Neuronal stem cell (in vitro differentiated cells): ENCODE measurements at regions not wholly inside any gene's neighbourhood (a gene's known extent, or its start where the extent isn't known, plus 50 kb on each side); places are given as distances from the start of the nearest gene placed in this dataset.

Experiments used
- DNase-seq: peaks from one replicate; pipeline ENCODE4 v3.0.0-alpha.2; 2013; ENCODE audit warnings: low spot score
- H2AFZ ChIP-seq: one replicate; pipeline ENCODE4 v1.6.1; 2013; ENCODE audit warnings: mild to moderate bottlenecking, low read length, inconsistent platforms
- H2AK5ac ChIP-seq: 2 replicates; pipeline ENCODE4 v1.6.1; 2013; ENCODE audit warnings: low read depth, mild to moderate bottlenecking, inconsistent platforms, low read length, moderate library complexity, mixed read lengths
- H2BK120ac ChIP-seq: 2 replicates; pipeline ENCODE4 v1.6.1; 2013; ENCODE audit warnings: low read depth, mild to moderate bottlenecking, inconsistent platforms, low read length, moderate library complexity, mixed read lengths
- H2BK12ac ChIP-seq: one replicate; pipeline ENCODE4 v1.6.1; 2013; ENCODE audit warnings: low read length, inconsistent platforms
- H2BK15ac ChIP-seq: 2 replicates; pipeline ENCODE4 v1.6.1; 2013; ENCODE audit warnings: mild to moderate bottlenecking, low read length, inconsistent platforms, mixed read lengths
- H2BK5ac ChIP-seq: one replicate; pipeline ENCODE4 v1.6.1; 2013; ENCODE audit warnings: inconsistent platforms, mild to moderate bottlenecking, low read length, moderate library complexity
- H3K14ac ChIP-seq: one replicate; pipeline ENCODE4 v1.6.1; 2013; ENCODE audit warnings: low read length, inconsistent platforms
- H3K18ac ChIP-seq: 2 replicates; pipeline ENCODE4 v1.6.1; 2013; ENCODE audit warnings: low read length, inconsistent platforms
- H3K23ac ChIP-seq: 2 replicates; pipeline ENCODE4 v1.6.1; 2013; ENCODE audit warnings: low read depth, mild to moderate bottlenecking, mixed read lengths, low read length, inconsistent platforms; ENCODE audit not compliant: poor library complexity
- H3K27ac ChIP-seq: replicated peaks from 3 replicates; pipeline ENCODE4 v1.5.1; 2013; ENCODE audit warnings: low read length, inconsistent platforms
- H3K27me3 ChIP-seq, 3 experiments: 2 replicates each; pipeline ENCODE4 v1.6.1; 2013; ENCODE audit warnings: low read length in 3 of 3, mild to moderate bottlenecking in 2 of 3, inconsistent platforms in 1 of 3, low read depth in 1 of 3, mixed read lengths in 1 of 3, moderate library complexity in 1 of 3; ENCODE audit not compliant: control insufficient read depth in 3 of 3, insufficient read depth in 3 of 3
- H3K36me3 ChIP-seq, 2 donors: replicated peaks in 1 of 2; 2 replicates each; pipeline ENCODE4 v1.6.1; 2013; ENCODE audit warnings: low read length in 2 of 2; ENCODE audit not compliant: control insufficient read depth in 2 of 2, insufficient read depth in 2 of 2
- H3K4ac ChIP-seq: 2 replicates; pipeline ENCODE4 v1.6.1; 2013; ENCODE audit warnings: inconsistent platforms, mild to moderate bottlenecking, low read length, moderate library complexity
- H3K4me1 ChIP-seq, 2 donors: 1 replicate in 1 of 2; 2 replicates in 1 of 2; pipeline ENCODE4 v1.6.1; 2013; ENCODE audit warnings: low read length in 2 of 2, low read depth in 1 of 2; ENCODE audit not compliant: control insufficient read depth in 2 of 2, insufficient read depth in 1 of 2
- H3K4me2 ChIP-seq: one replicate; pipeline ENCODE4 v1.6.1; 2013; ENCODE audit warnings: mild to moderate bottlenecking, low read length, inconsistent platforms; ENCODE audit not compliant: insufficient read depth, poor library complexity, severe bottlenecking
- H3K4me3 ChIP-seq, 2 donors: 2 replicates each; pipeline ENCODE4 v1.5.1; 2013; ENCODE audit warnings: low read length in 2 of 2, mild to moderate bottlenecking in 2 of 2, inconsistent platforms in 1 of 2, moderate library complexity in 1 of 2
- H3K79me1 ChIP-seq: one replicate; pipeline ENCODE4 v1.6.1; 2013; ENCODE audit warnings: low read depth, mild to moderate bottlenecking, inconsistent platforms, low read length, moderate library complexity
- H3K9ac ChIP-seq: one replicate; pipeline ENCODE4 v1.6.1; 2013; ENCODE audit warnings: mild to moderate bottlenecking, low read depth, low read length, inconsistent platforms; ENCODE audit not compliant: poor library complexity
- H3K9me3 ChIP-seq, 2 donors: replicated peaks in 1 of 2; 2 replicates each; pipeline versions ENCODE3 to v1.6.1; 2013; ENCODE audit warnings: low read length in 2 of 2, mild to moderate bottlenecking in 2 of 2, inconsistent platforms in 1 of 2, low read depth in 1 of 2, mixed read lengths in 1 of 2, moderate library complexity in 1 of 2; ENCODE audit not compliant: control insufficient read depth in 2 of 2, insufficient read depth in 1 of 2
- H4K8ac ChIP-seq: one replicate; pipeline ENCODE4 v1.6.1; 2013; ENCODE audit warnings: low read depth, mild to moderate bottlenecking, inconsistent platforms, low read length, moderate library complexity
- H4K91ac ChIP-seq: one replicate; pipeline ENCODE4 v1.6.1; 2013; ENCODE audit warnings: low read length, low read depth, mild to moderate bottlenecking, inconsistent platforms; ENCODE audit not compliant: poor library complexity
- WGBS, 2 donors: extraction: QIAGEN DNeasy Blood & Tissue Kit; methylation state at CpG; one replicate each; pipeline ENCODE4 v1.1.7; 2013; ENCODE audit warnings: missing lambda C conversion rate in 2 of 2, mixed read lengths in 1 of 2; ENCODE audit not compliant: insufficient read length in 2 of 2, insufficient replicate concordance in 1 of 2; ENCODE audit errors: extremely low coverage in 2 of 2; 5-methylcytosine and 5-hydroxymethylcytosine counted together

GRCh38 chr9:19689328-19690101 is 99.3 kb downstream of the SLC24A2 start:
- no peak overlapping the region for H2BK12ac ChIP-seq
- H3K4me1 ChIP-seq = no peaks in the 10 kb centered on the region
- H3K4me3 ChIP-seq = no peak overlapping the region
- no peaks in the 10 kb centered on the region for H3K36me3 ChIP-seq
- WGBS, 2 donors = no CpG with 5 or more reads among the region's 4 CpGs
- no peaks in the 10 kb centered on the region for H3K9me3 ChIP-seq
- H3K18ac ChIP-seq = no peak overlapping the region
- H3K27ac ChIP-seq = no peak overlapping the region
- H2BK120ac ChIP-seq = no peak overlapping the region
- H3K23ac ChIP-seq = no peak overlapping the region
- H2BK5ac ChIP-seq = no peak overlapping the region
- H2BK15ac ChIP-seq = no peak overlapping the region
- no peak overlapping the region for H4K91ac ChIP-seq
- no peak overlapping the region for H3K4me2 ChIP-seq
- no peak overlapping the region for H2AK5ac ChIP-seq
- H3K79me1 ChIP-seq = no peaks in the 10 kb centered on the region
- H3K4ac ChIP-seq = no peak overlapping the region
- DNase-seq = no peak
- no peak overlapping the region for H3K14ac ChIP-seq
- no peaks in the 10 kb centered on the region for H3K27me3 ChIP-seq
- no peak overlapping the region for H4K8ac ChIP-seq
- no peak overlapping the region for H3K9ac ChIP-seq
- H2AFZ ChIP-seq = no peak overlapping the region

GRCh38 chr9:19683715-19684114 is 105.1 kb downstream of the SLC24A2 start:
- no peaks in the 10 kb centered on the region for H3K27me3 ChIP-seq
- WGBS, 2 donors = no CpG with 5 or more reads among the region's 2 CpGs

GRCh38 chr9:19682397-19682796 is 106.4 kb downstream of the SLC24A2 start:
- Histone ChIP-seq H4K8ac (no peak overlapping the region), H3K79me1 (no peaks in the 10 kb centered on the region), H3K4me3 (no peak overlapping the region), H3K4ac (no peak overlapping the region), H3K4me2 (no peak overlapping the region), H3K27ac (no peak overlapping the region), H3K9me3 (no peaks in the 10 kb centered on the region), H2AK5ac (no peak overlapping the region), H3K23ac (no peak overlapping the region), H3K9ac (no peak overlapping the region), H2BK120ac (no peak overlapping the region), H2BK15ac (no peak overlapping the region), H4K91ac (no peak overlapping the region), H3K18ac (no peak overlapping the region), H3K27me3 (no peaks in the 10 kb centered on the region), H3K4me1 (peaks cover 0 to 4% of the 10 kb centered on the region in 2 donors), H2BK12ac (no peak overlapping the region), H2BK5ac (no peak overlapping the region), H3K14ac (no peak overlapping the region), H2AFZ (no peak overlapping the region), H3K36me3 (no peaks in the 10 kb centered on the region)
- no CpG with 5 or more reads among the region's 2 CpGs for WGBS, 2 donors
- no peak for DNase-seq

More at GRCh38 chr9:19683715-19684114, 105.1 kb downstream of the SLC24A2 start:
- no peak overlapping the region for H2BK120ac ChIP-seq
- H2AK5ac ChIP-seq = no peak overlapping the region
- no peak overlapping the region for H3K18ac ChIP-seq
- H3K4me3 ChIP-seq = no peak overlapping the region
- no peak overlapping the region for H3K4ac ChIP-seq
- H3K79me1 ChIP-seq = no peaks in the 10 kb centered on the region
- no peaks in the 10 kb centered on the region for H3K36me3 ChIP-seq
- H3K9me3 ChIP-seq = no peaks in the 10 kb centered on the region
- no peak overlapping the region for H3K23ac ChIP-seq
- H3K27ac ChIP-seq = no peak overlapping the region
- no peak for DNase-seq
- no peak overlapping the region for H2BK12ac ChIP-seq
- H4K8ac ChIP-seq = no peak overlapping the region
- no peak overlapping the region for H3K4me2 ChIP-seq
- peaks cover 0 to 4% of the 10 kb centered on the region in 2 donors for H3K4me1 ChIP-seq
- H2AFZ ChIP-seq = no peak overlapping the region
- H3K14ac ChIP-seq = no peak overlapping the region
- no peak overlapping the region for H3K9ac ChIP-seq
- no peak overlapping the region for H4K91ac ChIP-seq
- H2BK15ac ChIP-seq = no peak overlapping the region
- H2BK5ac ChIP-seq = no peak overlapping the region

GRCh38 chr9:19681846-19682245 is 107.0 kb downstream of the SLC24A2 start:
- no peaks in the 10 kb centered on the region for H3K27me3 ChIP-seq
- H2BK120ac ChIP-seq = no peak overlapping the region
- no peak overlapping the region for H3K4me2 ChIP-seq
- H2AFZ ChIP-seq = no peak overlapping the region
- no peak overlapping the region for H2BK5ac ChIP-seq
- H3K18ac ChIP-seq = no peak overlapping the region
- no CpG with 5 or more reads among the region's 3 CpGs for WGBS, 2 donors
- H3K4me3 ChIP-seq = no peak overlapping the region
- no peak overlapping the region for H4K91ac ChIP-seq
- no peak overlapping the region for H4K8ac ChIP-seq
- no peaks in the 10 kb centered on the region for H3K36me3 ChIP-seq
- H3K4ac ChIP-seq = no peak overlapping the region
- H3K9ac ChIP-seq = no peak overlapping the region
- no peak overlapping the region for H3K14ac ChIP-seq
- no peak overlapping the region for H2AK5ac ChIP-seq
- peaks cover 0 to 4% of the 10 kb centered on the region in 2 donors for H3K4me1 ChIP-seq
- no peak overlapping the region for H2BK12ac ChIP-seq
- no peak overlapping the region for H3K27ac ChIP-seq
- H3K23ac ChIP-seq = no peak overlapping the region
- no peak for DNase-seq
- no peak overlapping the region for H2BK15ac ChIP-seq
- no peaks in the 10 kb centered on the region for H3K79me1 ChIP-seq
- H3K9me3 ChIP-seq = no peaks in the 10 kb centered on the region
